Kidney tubule cell (primary cell): ENCODE measurements at regions not wholly inside any gene's neighbourhood (a gene's known extent, or its start where the extent isn't known, plus 50 kb on each side); places are given as distances from the start of the nearest gene placed in this dataset.
A peak's percentile ranks its signal among the peaks of the same experiment; 100 is the strongest.

Source experiments
- DNase-seq: peaks from one replicate; pipeline ENCODE4 v3.0.0-alpha.2; 2018; ENCODE audit warnings: low spot score

GRCh38 chr11:127063241-127063640 is 62.7 kb upstream of the KIRREL3 start:
- DNase-seq: peak; percentile 25

DNA sequence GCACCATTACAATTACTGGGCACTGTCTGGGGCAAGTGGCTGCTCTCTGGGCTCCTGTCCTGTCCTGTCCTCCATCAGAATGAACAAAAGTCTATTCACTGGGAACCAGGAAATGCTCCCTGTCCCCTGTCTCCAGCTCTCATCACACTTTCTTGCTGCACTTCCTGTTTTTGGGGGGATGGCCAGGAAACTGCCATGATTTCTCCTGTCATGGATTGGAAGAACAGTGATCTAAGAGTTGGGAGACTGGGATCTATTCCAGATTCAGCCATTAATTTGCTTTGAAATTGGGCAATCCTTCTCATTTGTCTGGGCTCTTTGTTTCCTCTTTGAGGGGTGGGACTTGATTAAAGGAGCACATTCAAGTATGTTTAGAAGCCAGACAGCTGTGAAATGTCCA is 61.4 kb upstream of the KIRREL3 start:
- DNase-seq: no peak

DNA sequence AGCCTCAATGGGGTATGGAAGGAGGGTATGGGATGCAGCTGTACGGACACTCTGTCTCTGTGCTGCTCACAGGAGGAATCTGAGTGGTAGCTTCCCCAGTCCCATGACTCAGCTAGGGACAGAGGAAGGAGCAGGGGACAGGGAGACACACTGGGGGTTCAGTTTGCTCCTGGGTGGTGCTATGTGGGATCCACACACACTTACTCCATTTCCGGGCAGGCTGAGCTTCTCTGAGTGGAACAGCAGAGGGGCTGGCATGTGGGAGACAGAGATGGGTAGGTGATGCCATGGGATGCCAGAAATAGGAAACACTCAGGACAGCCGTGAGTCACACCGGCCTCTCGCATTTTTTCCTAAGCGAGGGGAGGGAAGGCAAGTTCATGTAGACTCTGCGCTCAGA is 59.2 kb upstream of the KIRREL3 start:
- no peak for DNase-seq

GRCh38 chr11:127059286-127059685 is 58.7 kb upstream of the KIRREL3 start:
- no peak for DNase-seq

- no peak for DNase-seq
Measured at GRCh38 chr11:127058524-127058923, 58.0 kb upstream of the KIRREL3 start.

GRCh38 chr11:127057126-127057525 is 56.6 kb upstream of the KIRREL3 start:
- DNase-seq: no peak

DNA sequence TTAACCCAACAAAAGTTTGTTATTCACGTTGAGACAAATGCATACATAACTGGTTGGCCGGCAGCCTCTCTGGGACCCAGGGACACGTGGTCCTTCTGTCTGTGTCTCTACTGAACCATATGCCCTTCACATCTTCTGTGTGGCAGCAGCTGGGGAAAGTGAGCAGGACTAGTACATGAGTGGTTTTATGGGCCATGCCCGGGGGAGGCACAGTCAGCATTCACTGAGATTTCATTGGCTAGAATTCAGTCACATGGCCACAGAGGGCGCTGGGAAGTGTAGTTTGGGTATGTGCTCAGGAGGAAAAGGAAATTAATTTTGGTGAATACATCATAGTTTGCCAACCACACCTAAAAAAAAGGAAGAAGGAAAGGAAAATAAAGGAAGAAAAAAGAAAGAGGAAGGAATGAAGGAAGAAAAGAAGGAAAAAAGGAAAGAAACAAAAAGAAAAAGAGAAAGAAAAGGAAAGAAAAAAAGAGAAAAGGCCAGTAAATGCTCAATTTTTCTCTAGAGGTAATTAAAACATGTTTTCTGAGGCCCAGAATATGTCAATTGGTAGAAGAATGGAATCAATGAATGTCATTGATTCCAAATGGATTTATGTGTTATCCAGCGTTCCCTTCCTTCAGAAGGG is 55.9 kb upstream of the KIRREL3 start:
- DNase-seq: no peak

DNA sequence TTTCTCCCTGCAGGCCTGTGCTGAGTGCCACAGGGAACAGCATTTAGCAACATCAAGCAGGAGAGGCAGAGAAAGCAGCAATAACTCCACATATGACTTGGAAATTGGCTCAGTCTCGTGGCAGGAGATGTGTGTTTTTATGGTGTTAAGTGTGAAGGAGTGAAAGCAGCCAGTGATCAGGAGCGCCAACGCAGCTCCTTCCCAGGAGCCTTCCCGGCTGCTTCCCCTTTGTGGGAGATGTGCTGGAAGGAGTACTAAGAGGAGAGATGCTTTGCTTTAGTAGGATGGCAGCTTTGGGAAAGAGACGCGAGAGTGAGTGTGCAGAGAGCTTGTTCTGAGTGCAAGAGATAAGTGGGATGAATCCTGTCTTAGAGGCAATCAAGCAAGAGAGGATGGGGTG is 54.7 kb upstream of the KIRREL3 start:
- no peak for DNase-seq

DNA sequence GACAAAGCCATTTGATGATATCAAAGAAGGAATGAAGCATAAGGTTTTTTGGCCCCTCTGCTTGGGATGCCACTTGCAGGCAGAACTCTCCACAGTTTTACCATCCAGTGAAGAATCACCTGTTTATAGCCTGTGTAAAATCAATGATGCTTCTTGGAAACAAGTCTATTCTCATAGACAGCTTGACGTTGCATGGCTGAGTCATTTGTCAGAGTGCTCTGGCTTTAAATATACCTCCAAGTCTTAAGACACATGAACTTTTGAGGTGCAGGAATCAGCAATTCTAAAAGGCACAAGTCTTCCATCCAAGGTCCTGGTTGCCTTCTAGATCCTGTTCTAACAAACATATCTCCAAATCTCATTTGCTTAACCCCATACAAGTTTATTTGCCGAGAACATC is 53.6 kb upstream of the KIRREL3 start:
- DNase-seq: no peak

DNA sequence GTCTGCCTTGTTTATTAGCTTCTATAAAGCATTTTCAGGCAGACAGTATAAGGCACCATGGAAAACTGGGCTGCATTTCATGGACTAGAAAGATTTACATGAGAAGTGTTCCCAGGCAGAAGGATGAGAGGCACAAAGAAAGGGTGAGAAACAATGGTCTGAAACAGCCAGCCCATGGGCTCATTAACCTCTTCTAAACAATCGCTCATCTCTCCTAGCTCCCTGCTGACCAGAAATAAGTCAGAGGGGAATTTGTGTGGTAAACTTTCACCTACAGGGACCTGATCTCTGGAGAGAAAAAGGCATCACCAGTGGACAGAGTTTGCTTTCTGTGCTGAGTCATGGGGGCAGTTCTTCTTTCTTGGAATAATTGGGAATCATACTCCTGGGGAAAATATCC is 51.8 kb upstream of the KIRREL3 start:
- peak; percentile 66 for DNase-seq
